ENCODE measurements at regions not wholly inside any gene's neighbourhood (a gene's known extent, or its start where the extent isn't known, plus 50 kb on each side); places are given as distances from the start of the nearest gene placed in this dataset.

DNA sequence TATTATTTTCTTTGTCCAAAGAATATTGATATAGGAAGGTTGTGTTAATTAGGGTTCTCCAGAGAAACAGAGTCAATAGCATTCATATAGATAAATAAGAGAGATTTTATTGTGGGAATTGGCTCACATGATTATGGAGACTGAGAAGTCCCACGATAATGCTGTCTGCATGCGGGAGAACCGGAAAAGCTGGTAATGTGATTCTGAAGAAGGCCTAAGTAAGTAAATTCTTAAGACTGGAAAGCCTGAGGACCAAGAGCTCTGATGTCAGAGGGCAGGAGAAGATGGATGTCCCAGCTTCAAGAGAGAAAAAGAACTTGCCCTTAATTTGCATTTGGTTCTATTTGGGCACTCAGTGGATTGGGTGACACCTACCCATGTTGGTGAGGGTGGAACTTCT, 307.4 kb upstream of the C9orf72 start:
- TF ChIP-seq POLR2A (IDR thresholded peaks at IDR 0.05; ENCODE audit: low read depth, low read length): no peak
- TF ChIP-seq MAZ (IDR thresholded peaks at IDR 0.05; ENCODE audit: borderline replicate concordance, low read depth, low read length): no peak
- no peak for TF ChIP-seq CEBPB (IDR thresholded peaks at IDR 0.05; ENCODE audit: low read depth, low read length)
- no peak for TF ChIP-seq RFX5 (IDR thresholded peaks at IDR 0.05; ENCODE audit: low read depth, low read length)
- TF ChIP-seq CTCF (conservative IDR thresholded peaks at IDR 0.05; ENCODE audit: low read depth, low read length): no peak
- TF ChIP-seq RAD21 (IDR thresholded peaks at IDR 0.05; ENCODE audit: low read length): no peak
- TF ChIP-seq, protein P1, sequence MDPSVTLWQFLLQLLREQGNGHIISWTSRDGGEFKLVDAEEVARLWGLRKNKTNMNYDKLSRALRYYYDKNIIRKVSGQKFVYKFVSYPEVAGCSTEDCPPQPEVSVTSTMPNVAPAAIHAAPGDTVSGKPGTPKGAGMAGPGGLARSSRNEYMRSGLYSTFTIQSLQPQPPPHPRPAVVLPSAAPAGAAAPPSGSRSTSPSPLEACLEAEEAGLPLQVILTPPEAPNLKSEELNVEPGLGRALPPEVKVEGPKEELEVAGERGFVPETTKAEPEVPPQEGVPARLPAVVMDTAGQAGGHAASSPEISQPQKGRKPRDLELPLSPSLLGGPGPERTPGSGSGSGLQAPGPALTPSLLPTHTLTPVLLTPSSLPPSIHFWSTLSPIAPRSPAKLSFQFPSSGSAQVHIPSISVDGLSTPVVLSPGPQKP (IDR thresholded peaks at IDR 0.05; ENCODE audit: borderline replicate concordance, low read depth, low read length): no peak
- no peak for TF ChIP-seq SMC3 (IDR thresholded peaks at IDR 0.05; ENCODE audit: low read depth, low read length)
